ENCODE measurements at regions not wholly inside any gene's neighbourhood (a gene's known extent, or its start where the extent isn't known, plus 50 kb on each side); places are given as distances from the start of the nearest gene placed in this dataset.
"Not testable (repeated sequence)": the region's sequence is repeated elsewhere in the genome, so short reads cannot be mapped to it uniquely, and the experiment has no call there.

DNA sequence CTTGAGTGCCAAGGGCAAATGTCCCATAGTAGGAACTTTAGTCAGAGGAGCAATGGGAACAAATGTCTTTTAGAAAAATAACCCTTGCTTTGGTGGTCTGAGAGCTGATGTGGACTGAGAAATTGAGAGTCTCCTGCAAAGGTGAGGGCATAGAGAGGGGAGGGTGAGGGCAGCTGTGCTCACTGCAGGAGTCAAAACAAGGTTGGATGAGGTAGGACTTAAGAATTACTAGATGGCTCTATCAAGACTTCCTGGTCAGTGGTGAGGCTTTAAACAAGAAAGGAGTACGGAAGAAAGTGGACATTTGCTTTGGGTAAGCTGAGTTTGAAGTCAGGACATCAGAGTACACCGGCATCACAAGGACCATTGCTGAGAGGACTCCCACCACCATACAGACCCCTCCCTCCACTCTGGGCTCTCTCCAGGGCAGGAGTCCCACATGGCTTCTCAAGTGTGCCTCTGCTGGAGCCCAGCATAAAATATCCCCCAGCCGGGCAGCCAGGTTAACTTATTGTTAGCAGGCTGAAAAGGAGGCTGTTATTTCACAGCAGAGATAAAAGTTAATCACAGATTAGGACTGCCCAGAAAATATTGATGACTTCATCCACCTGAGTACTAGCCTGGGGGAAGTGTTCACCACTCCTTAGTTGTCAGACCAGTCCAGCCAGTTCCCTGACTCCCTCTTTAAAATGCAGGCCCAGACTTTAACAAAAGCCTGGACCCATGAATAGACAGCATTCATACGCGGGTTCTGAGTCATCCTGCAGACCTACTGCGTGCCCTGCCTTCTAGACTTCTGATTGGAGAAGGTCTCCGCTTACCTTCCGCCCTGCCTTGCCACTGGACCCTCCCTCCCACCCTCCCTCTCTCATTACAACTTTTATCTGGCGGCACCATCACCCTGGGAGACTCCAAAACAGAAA lies 167.2 kb downstream of the BCL2L11 start:
- H3K27me3 Mint-ChIP-seq; H3K27ac Mint-ChIP-seq; H3K36me3 Mint-ChIP-seq; H3K9me3 Mint-ChIP-seq; ATAC-seq (ENCODE audit: low read depth); DNase-seq (ENCODE audit: low spot score in 2 of 2); H3K4me3 Mint-ChIP-seq; H3K4me1 Mint-ChIP-seq: not testable (repeated sequence)

- H3K27ac Mint-ChIP-seq; H3K27me3 Mint-ChIP-seq; H3K4me3 Mint-ChIP-seq; DNase-seq (ENCODE audit: low spot score in 2 of 2); H3K4me1 Mint-ChIP-seq; H3K36me3 Mint-ChIP-seq; H3K9me3 Mint-ChIP-seq; ATAC-seq (ENCODE audit: low read depth): not testable (repeated sequence)
These were observed 169.7 kb downstream of the BCL2L11 start for GRCh38 chr2:111290370-111290769.

GRCh38 chr2:111291566-111291965 lies 170.9 kb downstream of the BCL2L11 start:
- not testable (repeated sequence) for H3K9me3 Mint-ChIP-seq; ATAC-seq (ENCODE audit: low read depth); H3K4me1 Mint-ChIP-seq; H3K27ac Mint-ChIP-seq; H3K4me3 Mint-ChIP-seq; H3K27me3 Mint-ChIP-seq; H3K36me3 Mint-ChIP-seq; DNase-seq (ENCODE audit: low spot score in 2 of 2)

- DNase-seq (ENCODE audit: low spot score in 2 of 2); ATAC-seq (ENCODE audit: low read depth); H3K27me3 Mint-ChIP-seq; H3K9me3 Mint-ChIP-seq; H3K27ac Mint-ChIP-seq; H3K4me1 Mint-ChIP-seq; H3K4me3 Mint-ChIP-seq; H3K36me3 Mint-ChIP-seq: not testable (repeated sequence)
These were observed 171.7 kb downstream of the BCL2L11 start for GRCh38 chr2:111292232-111292968.

GRCh38 chr2:111294699-111295098 lies 174.0 kb downstream of the BCL2L11 start:
- ATAC-seq (ENCODE audit: low read depth); H3K4me3 Mint-ChIP-seq; H3K9me3 Mint-ChIP-seq; H3K36me3 Mint-ChIP-seq; H3K27me3 Mint-ChIP-seq; H3K27ac Mint-ChIP-seq; DNase-seq (ENCODE audit: low spot score in 2 of 2); H3K4me1 Mint-ChIP-seq: not testable (repeated sequence)

- H3K9me3 Mint-ChIP-seq; H3K27me3 Mint-ChIP-seq; H3K4me3 Mint-ChIP-seq; DNase-seq (ENCODE audit: low spot score in 2 of 2); ATAC-seq (ENCODE audit: low read depth); H3K27ac Mint-ChIP-seq; H3K4me1 Mint-ChIP-seq; H3K36me3 Mint-ChIP-seq: not testable (repeated sequence)
These were observed 175.5 kb downstream of the BCL2L11 start for GRCh38 chr2:111296122-111296804.

- not testable (repeated sequence) for H3K27ac Mint-ChIP-seq; H3K36me3 Mint-ChIP-seq; ATAC-seq (ENCODE audit: low read depth); H3K4me3 Mint-ChIP-seq; H3K27me3 Mint-ChIP-seq; DNase-seq (ENCODE audit: low spot score in 2 of 2); H3K9me3 Mint-ChIP-seq; H3K4me1 Mint-ChIP-seq
These were observed 176.4 kb downstream of the BCL2L11 start for GRCh38 chr2:111297128-111297527.

- H3K9me3 Mint-ChIP-seq; H3K27me3 Mint-ChIP-seq; DNase-seq (ENCODE audit: low spot score in 2 of 2); H3K4me3 Mint-ChIP-seq; H3K4me1 Mint-ChIP-seq; ATAC-seq (ENCODE audit: low read depth); H3K27ac Mint-ChIP-seq; H3K36me3 Mint-ChIP-seq: not testable (repeated sequence)
These were observed 178.2 kb downstream of the BCL2L11 start for GRCh38 chr2:111298927-111299326.

GRCh38 chr2:111299635-111300034 lies 178.9 kb downstream of the BCL2L11 start:
- not testable (repeated sequence) for H3K4me3 Mint-ChIP-seq; H3K36me3 Mint-ChIP-seq; H3K27ac Mint-ChIP-seq; H3K4me1 Mint-ChIP-seq; ATAC-seq (ENCODE audit: low read depth); H3K9me3 Mint-ChIP-seq; H3K27me3 Mint-ChIP-seq; DNase-seq (ENCODE audit: low spot score in 2 of 2)

DNA sequence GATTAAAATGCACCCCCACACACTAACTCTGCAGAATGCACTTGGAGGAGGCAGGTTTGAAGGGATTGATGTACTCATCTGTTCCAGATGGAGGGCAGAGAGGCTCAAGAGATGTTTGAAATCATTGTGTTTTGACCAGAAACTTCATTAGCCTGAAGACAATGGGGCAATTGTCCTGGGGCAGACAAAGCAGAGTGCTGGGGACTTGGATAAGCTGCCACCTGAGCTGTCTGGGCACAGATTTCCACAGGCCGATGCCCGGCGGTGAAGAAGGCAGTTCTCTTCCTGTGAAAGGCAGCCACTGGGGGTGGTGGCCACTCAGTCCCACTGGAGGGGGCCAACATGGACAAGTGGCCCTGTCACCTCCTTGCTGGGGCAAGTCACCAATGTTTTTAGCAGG lies 181.0 kb downstream of the BCL2L11 start:
- H3K27me3 Mint-ChIP-seq; H3K9me3 Mint-ChIP-seq; ATAC-seq (ENCODE audit: low read depth): not testable (repeated sequence)

DNA sequence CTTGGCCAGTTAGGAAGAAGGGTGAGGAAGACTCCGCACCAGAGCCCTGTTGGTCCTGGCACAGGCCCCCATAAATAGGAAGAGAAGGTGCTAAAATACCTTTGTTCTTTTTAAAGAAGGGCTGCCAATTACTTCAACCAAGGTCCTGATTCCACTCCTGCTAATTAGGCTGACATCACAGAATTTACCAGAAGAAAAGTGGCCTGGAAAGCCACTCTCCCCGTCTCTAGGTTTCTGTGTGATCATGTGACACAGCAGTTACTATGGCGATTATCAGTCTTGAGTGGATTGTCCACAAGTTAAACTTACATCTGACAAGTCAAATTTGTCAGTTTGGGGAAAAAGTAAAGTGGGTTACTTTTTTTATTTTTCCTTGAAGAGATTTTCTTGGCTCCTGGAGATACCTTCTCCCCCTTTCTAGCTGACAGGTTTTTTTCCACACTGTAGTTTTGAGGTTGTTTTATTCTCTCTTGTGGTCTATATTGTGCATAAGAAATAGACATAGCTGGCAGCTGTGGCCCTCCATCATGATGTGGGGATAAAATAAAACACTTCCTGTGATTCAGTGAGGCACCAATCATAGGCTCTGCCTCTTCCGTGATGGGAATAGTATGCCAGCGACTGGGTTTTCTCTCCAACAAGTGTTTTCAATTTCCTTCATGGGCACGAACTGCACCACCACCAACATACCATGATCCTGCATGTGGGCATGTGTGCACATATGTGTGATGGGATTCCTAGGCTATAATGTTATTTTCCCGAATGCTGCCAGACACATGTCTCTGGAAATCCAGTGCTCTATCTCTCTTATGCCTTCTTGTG lies 181.9 kb downstream of the BCL2L11 start:
- not testable (repeated sequence) for H3K4me3 Mint-ChIP-seq; H3K36me3 Mint-ChIP-seq; H3K9me3 Mint-ChIP-seq; ATAC-seq (ENCODE audit: low read depth); H3K27me3 Mint-ChIP-seq; H3K27ac Mint-ChIP-seq; H3K4me1 Mint-ChIP-seq; DNase-seq (ENCODE audit: low spot score in 2 of 2)

More for the DNA sequence above, 181.0 kb downstream of the BCL2L11 start:
- not testable (repeated sequence) for H3K4me1 Mint-ChIP-seq; H3K4me3 Mint-ChIP-seq; H3K27ac Mint-ChIP-seq; DNase-seq (ENCODE audit: low spot score in 2 of 2); H3K36me3 Mint-ChIP-seq

GRCh38 chr2:111307302-111307701 lies 186.6 kb downstream of the BCL2L11 start:
- not testable (repeated sequence) for H3K27ac Mint-ChIP-seq; H3K27me3 Mint-ChIP-seq; H3K4me3 Mint-ChIP-seq; H3K9me3 Mint-ChIP-seq; ATAC-seq (ENCODE audit: low read depth); H3K4me1 Mint-ChIP-seq; DNase-seq (ENCODE audit: low spot score in 2 of 2); H3K36me3 Mint-ChIP-seq

DNA sequence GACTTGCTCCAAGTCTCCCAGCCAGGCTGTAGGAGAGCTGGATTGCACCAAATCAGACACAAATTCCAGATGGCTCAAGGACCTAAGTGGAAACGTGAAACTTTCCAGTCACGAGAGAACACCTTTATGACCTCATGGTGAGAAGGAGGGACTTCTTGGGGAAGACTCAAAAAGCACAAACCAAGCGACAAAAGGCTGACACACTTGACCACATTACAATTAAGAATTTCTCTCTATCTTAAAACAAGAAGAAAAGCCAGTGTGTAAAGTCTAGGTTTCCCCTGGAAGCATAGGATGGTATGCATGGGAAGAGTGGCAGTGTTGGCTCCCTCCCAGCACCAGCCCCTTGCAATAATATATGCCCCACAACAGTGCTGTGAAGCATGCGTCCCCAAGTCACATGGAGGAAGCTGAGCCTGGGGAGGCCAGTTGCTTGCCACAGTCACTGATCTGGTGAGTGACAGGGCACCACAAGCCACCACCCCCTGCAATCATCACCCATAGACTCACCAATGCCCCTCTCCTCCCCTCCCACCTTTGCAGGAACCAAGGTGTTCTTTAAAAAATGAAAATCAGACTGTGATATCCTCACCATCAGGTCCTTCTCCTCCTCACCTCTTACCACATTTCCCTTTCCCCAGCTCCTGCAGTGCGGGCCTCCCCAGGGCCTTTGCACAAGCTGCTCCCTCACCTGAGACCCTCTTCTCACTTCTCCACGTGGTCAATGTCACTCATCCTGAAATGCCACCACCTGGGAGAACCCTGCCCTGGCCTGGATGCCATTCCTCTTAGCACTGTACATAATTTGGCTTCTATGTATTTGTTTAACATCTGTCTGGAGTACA lies 188.7 kb downstream of the BCL2L11 start:
- not testable (repeated sequence) for H3K4me3 Mint-ChIP-seq; H3K36me3 Mint-ChIP-seq; DNase-seq (ENCODE audit: low spot score in 2 of 2); H3K27ac Mint-ChIP-seq; H3K9me3 Mint-ChIP-seq; H3K27me3 Mint-ChIP-seq; H3K4me1 Mint-ChIP-seq
- ATAC-seq (ENCODE audit: low read depth) = peak; percentile 42
